ENCODE measurements at regions not wholly inside any gene's neighbourhood (a gene's known extent, or its start where the extent isn't known, plus 50 kb on each side); places are given as distances from the start of the nearest gene placed in this dataset.

DNA sequence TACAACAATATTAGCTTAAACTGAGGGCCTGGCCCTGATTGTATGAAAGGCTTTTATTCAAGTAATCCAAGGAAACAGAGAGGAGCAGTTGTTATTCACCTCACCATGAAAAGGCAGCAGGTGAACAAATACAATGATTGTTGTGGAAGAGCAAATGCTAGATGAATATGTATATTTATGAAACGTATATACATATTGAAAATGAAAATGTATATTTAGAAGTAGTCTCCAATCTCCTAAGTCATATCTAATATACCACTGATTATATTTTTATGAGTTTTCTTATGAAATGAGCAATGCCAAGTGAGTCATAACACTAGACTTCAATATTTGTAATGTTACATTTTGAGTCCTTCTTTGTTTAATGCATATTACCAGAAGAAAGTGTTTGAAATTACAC is 116.2 kb upstream of the KCNMB2 start:
- no peak for TF ChIP-seq POLR2A (IDR thresholded peaks at IDR 0.05)
- TF ChIP-seq, protein P1, sequence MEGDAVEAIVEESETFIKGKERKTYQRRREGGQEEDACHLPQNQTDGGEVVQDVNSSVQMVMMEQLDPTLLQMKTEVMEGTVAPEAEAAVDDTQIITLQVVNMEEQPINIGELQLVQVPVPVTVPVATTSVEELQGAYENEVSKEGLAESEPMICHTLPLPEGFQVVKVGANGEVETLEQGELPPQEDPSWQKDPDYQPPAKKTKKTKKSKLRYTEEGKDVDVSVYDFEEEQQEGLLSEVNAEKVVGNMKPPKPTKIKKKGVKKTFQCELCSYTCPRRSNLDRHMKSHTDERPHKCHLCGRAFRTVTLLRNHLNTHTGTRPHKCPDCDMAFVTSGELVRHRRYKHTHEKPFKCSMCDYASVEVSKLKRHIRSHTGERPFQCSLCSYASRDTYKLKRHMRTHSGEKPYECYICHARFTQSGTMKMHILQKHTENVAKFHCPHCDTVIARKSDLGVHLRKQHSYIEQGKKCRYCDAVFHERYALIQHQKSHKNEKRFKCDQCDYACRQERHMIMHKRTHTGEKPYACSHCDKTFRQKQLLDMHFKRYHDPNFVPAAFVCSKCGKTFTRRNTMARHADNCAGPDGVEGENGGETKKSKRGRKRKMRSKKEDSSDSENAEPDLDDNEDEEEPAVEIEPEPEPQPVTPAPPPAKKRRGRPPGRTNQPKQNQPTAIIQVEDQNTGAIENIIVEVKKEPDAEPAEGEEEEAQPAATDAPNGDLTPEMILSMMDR (IDR thresholded peaks at IDR 0.05 in 4 of 5, conservative IDR thresholded peaks at IDR 0.05 in 1 of 5) = no peak
